GM18873 (cell line): ENCODE measurements at regions not wholly inside any gene's neighbourhood (a gene's known extent, or its start where the extent isn't known, plus 50 kb on each side); places are given as distances from the start of the nearest gene placed in this dataset.

Source experiments
- ATAC-seq: cut with Tn5 transposase; IDR thresholded peaks from one replicate; pipeline ENCODE4 v1.9.1; 2021; ENCODE audit warnings: mild to moderate bottlenecking, moderate library complexity, moderate number of reproducible peaks; ENCODE audit not compliant: unreplicated experiment, low FRiP score

DNA sequence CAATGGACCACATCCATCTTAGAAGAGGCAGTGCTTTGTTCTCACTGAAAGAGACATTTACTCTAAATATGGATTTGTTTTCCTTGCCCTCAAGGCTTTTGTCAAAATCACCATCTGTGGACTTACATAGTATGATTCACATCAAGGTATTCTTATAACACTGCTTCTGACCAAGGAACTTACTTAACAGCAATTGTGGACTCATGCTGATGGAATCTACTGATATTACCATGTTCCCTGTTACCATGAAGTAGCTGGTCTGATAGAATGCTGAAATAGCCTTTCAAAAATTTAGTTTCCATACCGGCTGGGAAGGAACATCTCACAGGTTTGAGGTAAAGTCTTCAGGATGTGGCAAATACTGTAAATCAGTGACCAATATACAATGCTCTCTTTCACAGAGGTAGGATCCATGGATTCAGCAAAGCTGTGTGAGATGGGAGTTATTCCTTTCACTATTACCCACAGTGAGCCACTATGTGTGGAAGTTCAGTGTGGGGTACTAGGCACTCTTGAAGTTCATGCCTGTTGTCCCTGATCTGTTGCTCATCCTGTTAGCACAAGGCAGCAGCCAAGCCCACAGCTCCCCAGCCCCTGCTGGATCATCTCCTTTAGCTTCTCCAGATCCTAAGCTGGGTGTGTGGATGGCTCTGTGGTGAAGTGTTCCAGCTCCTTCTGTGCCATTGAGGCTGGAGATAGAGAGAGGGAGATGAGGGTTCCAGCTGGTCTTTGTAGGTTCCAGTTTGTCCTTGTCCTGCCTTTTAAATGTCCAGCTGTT, 126.4 kb downstream of the ATP23 start:
- no peak for ATAC-seq

DNA sequence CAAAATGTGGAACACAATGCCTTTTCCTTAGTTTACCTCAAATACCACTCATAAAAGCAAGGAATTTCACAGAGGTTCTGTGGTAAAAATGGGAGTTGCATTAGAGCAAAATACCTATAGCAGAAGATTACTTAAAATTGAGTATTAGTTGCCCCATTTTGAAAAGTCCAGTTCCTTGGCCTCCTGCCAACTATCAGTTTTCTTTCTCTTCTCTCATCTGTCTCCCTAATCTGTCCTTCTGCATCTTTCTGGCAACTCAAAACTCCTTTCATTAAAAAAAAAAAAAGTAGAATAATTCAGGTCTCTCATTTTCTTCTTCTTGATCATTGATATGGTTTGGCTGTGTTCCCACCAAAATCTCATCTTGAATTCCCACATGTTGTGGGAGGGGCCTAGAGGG, 127.3 kb downstream of the ATP23 start:
- ATAC-seq = no peak

DNA sequence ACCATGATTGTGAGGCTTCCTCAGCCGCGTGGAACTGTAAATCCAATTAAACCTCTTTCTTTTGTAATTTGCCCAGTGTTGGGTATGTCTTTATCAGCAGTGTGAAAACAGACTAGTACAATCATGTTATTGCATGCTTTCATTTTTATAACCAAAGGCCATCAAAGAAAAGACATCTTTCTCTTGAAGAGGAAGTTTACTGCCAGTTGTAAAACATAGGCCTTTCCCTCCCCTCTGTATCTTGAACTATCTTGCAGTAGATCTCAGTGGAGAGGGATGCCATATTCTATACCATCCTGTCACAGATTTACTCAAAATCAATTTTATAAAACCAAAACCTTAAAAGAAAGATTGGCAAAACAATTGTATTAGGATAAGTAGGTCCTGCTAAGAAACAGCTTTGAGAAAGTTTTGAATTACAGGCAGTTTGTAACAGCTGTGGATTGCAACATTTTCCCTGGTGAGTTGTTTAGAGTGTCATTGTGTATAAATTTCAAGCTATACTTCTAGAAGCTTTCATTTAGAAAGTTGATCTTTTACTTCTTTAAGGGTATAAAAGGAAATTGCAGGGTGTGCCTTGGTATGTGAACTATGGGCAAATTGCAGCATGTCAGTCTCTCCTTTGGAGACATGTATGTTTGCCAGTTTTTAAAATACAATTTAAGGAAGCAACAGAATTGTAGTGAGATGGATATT, 128.0 kb downstream of the ATP23 start:
- ATAC-seq = no peak

DNA sequence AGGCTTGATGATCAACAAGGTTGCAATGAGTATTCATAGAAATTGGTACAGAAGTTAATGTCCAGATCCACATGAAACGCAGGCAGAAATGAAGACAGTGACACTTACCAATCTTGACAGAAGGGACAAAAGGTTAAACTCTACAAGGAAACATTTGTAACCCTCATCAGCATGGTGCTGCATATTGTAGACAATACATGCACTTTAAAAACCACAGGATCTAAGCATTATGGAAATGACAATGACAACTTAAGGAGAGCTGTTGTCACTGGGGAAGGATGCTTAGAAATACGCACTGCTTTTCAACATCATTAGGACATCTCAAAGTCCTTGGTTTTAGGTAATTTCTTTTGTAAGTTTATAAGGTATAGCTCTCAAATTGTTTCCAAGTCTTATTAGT, 130.6 kb downstream of the ATP23 start:
- no peak for ATAC-seq

DNA sequence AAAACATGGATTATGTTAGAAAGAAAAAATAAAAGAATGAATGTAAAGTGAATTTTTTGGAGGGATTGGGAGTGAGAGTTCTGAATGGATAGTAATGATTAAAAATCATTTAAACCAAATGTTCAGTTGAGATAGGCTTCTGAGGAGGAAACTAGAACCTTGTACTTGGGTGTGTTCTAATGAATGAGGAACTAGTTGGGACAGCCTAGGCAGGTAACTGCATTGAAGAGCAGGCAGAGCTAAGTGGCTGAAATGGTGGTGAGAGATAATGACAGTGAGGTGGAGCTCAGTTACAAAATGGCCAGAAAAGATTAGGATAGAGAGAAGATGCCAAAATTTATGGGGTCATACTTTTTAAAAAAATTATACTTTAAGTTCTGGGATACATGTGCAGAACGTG, 132.9 kb downstream of the ATP23 start:
- ATAC-seq = no peak

DNA sequence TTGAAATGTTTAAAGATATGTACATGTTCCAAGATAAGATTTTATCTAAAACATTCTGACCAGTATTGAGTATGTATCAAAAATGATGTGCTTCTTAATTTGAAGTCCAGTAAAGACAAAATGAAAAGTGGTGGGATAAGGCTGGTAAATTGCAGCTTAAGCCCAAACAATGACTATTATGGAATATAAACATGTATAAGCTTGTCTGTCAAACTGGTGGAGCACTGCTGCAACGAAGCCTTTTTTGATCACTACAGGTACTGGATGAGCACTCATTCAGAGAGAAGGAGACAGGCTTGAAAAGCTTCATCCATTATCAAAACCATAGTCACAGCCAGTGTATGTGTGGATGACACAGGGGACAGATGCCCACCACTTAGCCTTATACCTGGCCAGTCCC, 138.4 kb downstream of the ATP23 start:
- ATAC-seq = no peak

DNA sequence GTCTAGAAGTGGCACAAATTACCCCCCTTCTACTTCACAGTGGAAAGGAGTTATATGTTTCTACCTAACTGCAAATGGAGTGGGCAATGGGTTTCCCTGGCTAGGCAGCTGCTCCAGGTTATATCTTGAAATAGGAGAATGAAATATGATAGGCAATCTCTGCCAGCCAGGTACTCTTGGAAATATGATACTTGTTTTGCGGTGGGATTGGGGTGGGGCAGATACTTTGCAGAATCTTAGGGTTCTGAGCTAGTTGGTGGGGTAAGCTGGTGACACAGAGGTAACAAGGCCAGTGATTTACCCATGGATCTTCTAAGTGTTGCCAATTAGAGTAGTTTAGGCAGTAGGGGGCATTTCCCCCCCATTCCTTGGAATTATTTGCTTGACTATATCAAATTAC, 140.1 kb downstream of the ATP23 start:
- ATAC-seq = no peak

DNA sequence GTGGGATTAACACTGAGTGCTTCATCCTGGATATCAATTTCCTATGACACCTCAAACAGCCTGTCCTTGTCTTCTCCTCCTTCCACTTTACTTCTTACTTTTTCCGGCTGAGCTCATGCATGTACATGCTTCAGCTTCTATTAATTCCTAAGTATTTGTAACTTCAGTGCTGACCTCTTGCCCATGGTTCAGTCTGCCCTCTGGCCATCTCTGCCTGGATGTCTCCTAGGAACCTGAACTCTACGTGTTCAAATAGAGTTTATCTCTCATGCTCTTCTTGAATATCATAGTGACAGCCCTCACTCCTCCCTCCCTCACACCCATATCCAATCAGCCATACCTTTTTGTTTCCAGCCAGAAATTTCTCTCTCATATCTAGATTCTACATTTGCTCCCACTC, 141.6 kb downstream of the ATP23 start:
- ATAC-seq = no peak

DNA sequence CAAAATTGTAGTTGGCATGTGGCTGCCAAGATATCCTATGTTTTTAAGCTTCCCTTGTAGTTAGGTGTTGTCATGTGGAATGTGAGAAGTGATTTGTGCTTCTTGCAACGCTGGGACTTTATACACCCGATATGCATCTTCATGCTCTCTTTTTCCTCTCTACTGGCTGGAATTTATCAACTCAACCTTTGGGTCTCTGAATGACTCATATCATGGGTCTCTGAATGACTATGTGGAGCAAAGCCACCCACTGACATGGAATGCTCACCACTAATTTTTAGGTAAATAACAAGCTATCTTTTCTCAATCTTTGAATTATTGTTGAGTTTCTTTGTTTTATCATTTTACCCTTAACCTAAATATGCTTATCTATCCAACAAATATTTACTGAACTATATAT, 144.6 kb downstream of the ATP23 start:
- ATAC-seq = no peak

DNA sequence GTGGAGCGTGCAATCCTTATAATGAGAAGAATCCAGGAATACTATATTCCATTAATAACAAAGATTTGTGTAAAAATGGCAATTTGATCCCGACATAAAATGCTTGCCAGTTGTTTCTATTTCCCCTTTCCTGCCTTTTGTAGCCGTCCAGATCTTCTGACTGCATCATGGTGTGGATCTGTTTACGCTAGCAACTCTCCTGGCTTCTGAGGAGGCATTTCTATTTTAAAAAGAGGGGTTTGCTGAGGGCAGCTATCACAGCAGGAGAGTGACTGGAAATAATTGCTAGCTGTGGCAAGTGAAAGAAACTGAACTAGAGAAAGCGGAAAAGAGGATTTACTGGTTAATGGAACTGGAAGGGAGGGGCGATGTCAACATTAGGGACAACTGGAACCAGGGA, 145.6 kb downstream of the ATP23 start:
- ATAC-seq = no peak

DNA sequence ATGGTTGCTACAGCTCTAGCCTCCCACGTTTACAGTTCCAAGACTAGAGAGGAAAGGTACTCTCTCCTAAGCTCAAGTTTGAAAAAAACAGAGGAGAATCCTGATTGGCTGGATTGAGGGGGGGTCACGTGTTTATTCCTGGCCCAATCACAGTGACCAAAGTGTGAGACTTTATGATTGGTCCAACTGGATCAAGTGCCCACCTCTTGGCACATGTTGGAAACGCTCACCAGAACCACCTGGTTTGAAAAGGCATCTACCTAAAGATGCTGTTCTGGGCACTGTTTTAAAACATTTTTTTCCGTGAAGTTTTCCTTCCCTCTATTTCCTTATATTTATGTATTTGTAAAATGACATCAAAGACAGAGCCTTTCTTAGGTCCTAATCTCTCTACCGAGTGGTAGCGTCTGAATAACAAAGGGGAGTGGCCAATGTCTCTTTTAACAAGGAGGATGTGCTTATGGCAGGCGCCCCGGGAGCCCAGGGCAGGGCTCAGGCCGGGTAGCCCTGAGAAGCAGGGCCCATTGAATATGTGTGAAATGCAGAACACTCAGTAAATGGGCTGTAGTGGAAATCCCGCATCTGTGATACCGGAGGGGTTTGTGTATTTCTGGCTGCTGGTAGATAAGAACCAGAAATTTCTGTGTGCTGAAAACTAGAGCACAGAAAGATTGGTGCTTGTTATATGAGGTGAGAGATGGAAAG, 146.2 kb downstream of the ATP23 start:
- ATAC-seq = no peak

DNA sequence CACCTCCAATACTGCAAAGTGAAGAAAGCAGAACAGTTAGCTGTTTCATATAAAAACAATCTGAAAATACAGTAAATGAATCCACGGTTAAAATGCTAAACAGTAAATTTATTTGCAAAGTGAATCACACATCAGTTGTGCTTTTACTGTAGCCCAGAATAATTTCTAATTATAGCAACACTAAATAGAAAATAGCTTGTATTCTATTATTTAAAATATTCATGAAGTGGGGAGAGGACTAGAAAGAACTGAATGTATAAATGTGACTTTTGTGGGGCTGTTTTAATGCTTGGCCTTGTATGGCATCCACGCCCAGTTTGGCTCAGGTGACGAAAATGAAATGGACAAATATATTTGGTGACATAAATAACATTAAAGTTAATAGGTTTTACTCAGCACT, 148.2 kb downstream of the ATP23 start:
- ATAC-seq = no peak

DNA sequence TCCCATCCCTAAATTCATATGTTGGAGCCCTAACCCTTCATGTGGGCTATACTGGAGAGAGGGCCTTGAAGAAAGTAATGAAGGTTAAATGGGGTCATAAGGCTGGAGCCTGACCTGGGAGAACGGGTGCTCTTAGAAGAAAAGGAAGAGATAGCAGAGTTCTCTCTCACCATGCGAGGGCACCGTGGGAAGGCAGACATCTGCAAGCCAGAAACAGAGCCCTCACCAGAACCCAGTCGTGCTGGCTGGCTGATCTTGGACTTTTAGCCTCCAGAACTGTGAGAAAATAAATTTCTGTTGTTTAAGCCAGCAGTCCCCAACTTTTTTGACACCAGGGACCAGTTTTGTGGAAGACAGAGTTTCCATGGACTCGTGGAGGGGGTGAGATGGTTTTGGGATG, 149.3 kb downstream of the ATP23 start:
- ATAC-seq = no peak

DNA sequence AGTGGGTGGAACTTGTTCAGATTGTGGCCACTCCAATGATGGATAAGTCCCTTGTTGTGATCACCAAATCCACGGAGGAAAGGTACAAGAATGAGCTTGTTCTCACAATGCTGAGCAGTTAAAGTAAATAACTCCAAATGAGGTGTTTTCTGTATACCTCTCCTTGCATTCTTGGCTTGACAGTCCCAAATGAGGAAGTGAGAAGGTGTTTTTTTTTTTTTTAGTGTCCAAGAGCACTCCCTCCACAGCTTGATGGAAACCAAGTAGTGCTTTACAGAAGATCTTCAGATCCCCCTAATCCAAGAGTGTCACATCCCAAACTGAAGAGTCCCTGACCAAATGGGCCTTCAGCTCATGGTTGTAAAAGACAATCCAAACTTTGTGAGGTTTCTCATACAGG, 153.6 kb downstream of the ATP23 start:
- ATAC-seq = no peak

DNA sequence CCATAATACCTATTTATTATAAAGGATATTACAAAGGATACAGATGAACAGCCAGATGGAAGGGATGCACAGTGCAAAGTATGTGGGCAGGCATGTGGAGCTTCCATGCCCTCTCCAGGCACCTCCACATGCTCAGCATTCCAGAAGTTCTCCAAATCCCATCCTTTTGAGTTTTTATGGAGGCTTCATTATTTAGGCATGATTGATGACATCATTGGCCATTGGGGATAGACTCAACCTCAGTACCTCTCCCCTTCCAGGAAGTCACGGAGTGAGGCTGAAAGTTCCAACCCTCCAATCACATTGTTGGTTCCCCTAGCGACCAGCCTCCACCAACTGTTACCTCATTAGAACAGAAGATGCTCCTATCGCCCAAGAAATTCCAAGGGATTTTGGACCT, 156.4 kb downstream of the ATP23 start:
- ATAC-seq = no peak

DNA sequence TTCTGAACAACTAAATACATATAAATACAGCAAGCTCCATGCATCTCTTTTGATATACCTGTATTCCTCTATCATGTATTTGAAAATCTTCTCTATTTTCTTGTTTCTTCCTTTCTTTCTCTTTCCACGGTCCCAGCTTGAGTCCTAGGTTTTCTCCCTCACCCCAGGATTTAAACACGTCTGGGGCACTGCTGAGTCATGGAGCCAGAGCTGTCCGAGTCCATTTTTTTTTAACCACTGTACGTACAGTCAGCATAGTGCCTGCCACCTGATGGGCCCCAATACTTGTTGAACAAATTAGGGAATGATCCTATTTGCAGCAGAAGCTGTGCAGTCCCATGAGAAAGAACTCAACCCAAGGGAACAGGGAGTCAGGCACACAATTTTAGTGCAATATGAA, 158.1 kb downstream of the ATP23 start:
- ATAC-seq = no peak

DNA sequence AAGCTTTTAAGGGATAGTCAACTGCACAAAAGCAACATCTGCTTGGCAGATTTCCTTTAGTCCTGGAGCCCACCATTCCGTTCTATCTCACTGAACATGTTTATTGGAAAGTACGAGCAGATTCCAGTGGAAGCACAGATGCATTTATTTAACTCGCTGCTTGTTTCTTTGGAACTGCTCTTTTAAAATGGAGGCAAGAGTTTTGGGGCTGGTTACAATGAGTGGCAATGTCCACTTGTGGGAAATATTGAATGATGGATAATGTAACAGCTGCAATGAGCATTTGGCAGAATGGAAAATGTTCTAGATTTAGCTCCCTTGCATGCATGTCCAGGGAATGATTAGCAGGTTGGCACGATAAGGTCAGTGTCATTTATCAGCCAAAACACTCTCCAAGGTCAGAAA, 163.0 kb downstream of the ATP23 start:
- no peak for ATAC-seq

DNA sequence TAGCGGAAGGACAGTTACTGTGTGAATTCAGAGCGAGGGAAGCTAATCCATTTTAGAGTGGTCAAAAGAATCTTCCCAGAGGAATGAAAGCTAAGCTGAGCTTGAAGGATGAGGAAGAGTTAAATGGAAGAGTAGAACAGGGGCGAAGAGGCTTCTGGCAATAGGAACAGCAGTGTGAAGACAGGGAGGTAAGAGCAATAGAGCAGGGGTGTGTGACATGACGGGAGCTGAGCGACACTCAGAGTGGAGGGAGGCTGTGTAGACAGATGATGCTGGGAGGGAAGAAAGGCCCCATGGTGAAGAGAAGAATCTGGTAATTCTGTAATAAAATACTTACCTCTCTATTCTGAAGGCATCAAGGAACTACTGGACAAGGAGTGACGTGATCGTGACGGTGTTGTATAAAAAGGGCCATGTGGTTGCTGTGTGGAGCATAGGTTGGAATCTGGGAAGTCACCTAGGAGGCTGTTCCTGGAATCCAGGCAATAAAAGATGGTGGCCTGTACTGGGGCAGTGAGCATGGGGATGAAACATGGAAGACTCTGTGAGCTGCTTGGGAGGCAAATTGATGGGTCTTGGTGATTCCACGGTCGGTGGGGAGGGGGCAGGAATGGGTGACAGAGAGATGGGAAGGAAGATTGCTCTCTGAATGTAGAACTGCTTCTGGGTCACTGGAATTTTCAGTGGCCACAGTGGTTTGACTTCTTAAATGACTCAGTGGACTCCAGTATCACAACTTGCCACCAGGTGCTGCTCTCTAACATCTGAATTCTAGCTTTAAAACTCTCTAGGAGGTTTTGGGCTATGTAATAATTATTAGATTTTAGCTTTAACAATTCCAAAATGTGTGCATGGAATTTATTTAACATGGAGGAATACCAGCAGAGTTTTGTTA, 164.1 kb downstream of the ATP23 start:
- ATAC-seq = no peak

DNA sequence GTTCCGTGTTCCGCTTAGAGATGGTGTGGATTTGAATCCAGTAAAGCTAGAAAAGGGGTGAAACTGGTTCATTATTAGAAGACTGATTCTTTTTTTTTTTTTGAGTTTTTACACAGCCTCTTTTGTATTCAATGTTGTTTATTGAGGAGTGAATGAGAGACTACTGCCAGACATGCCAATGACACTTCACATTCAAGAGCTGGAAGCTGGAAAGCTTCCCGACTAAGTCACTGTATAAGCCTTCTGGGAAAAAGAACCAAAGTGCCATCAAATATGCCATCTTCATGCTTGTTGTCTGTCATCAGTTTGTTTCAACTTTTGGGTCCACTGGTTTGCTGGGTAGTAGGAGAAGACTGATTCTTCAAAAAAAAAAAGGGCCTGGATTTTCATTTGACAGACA, 164.8 kb downstream of the ATP23 start:
- ATAC-seq = no peak

DNA sequence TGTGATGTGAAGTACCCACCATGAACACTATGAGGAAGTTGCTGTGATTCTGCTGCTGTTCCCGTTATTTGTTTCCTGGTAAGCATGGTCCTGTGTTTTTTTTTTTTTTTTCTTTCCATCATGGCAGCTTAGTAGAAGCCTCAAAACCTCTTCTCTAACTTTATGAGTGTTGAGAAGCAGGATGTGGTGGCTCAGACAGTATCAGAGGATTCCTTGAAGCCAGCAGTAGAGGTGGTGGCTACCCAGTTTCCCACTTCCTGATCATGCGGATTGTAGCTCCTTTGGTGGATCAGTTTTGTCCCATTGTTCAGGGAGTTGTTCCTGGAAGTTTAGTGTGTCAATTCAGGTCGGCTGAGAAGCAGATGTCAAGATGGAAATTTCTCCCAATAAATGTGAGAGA, 175.8 kb downstream of the ATP23 start:
- ATAC-seq = no peak

DNA sequence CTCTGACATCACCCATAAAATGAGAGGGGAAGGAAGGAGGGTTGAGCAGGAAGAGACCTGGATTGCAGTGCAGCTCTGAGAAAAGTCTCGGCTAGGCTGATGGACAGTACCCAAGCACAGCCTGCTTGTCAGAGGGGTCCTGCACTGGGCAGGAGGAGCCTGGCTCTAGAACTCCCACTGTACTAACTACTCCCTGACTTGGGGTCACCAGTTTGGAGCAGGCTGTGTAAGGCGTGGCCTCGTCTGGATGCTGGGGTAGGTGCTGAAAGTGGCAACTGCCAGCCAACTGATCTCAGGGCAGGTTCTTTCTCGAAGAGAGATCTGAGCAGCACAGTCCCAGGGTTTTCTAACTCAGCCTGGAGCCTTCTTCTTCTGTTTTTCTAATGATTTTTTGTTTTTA, 176.3 kb downstream of the ATP23 start:
- no peak for ATAC-seq
